OCI-LY1 (cell line): ENCODE measurements at regions not wholly inside any gene's neighbourhood (a gene's known extent, or its start where the extent isn't known, plus 50 kb on each side); places are given as distances from the start of the nearest gene placed in this dataset.

Source experiments
- CTCF ChIP-seq: fragments of 200-600 bp; sonication (generic), shearing (Covaris generic); IDR thresholded peaks from 2 replicates; pipeline ENCODE4 v1.5.1; 2017; ENCODE audit warnings: mild to moderate bottlenecking, antibody characterized with exemption, low read length, moderate library complexity, mixed read lengths
- EZH2 ChIP-seq: fragments of 200-600 bp; sonication (generic), shearing (Covaris generic); IDR thresholded peaks from 2 replicates; pipeline ENCODE4 v1.8.0; 2017; ENCODE audit warnings: borderline replicate concordance, mixed run types, mild to moderate bottlenecking, antibody characterized with exemption, low read length, moderate library complexity, mixed read lengths

DNA sequence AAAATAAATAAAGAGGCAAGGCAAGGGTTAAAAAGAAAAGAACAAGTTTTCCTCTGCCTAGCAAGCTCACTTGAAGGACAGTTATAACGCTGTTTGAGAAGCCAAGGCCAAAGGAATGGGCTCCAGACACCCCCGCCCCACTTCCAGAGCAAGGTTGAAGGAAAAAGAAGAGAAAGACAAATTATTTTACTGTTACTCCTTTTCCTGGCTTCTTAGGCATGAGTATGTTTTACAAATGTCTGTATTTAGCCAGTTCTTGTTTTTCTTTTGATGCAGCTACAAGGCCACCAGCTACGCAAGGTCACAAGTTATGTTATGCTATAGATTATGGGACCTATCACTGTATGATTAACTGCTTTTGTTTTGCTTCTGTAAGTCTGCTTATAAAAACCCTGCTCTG, 94.6 kb downstream of the ZNF22 start:
- TF ChIP-seq CTCF (no peak), EZH2 (no peak)
